HCT116 (cell line): ENCODE measurements at regions not wholly inside any gene's neighbourhood (a gene's known extent, or its start where the extent isn't known, plus 50 kb on each side); places are given as distances from the start of the nearest gene placed in this dataset.

Experiments used
- EZH2 ChIP-seq: fragments of 200-600 bp; sonication (generic); IDR thresholded peaks from 2 replicates; pipeline ENCODE4 v1.6.1; 2017; ENCODE audit warnings: antibody characterized with exemption, mixed run types
- EZH2phosphoT487 ChIP-seq: fragments of 200-600 bp; IDR thresholded peaks from 2 replicates; pipeline ENCODE4 v1.6.1; 2018; ENCODE audit warnings: antibody characterized with exemption, borderline replicate concordance
- POLR2A ChIP-seq: IDR thresholded peaks from 2 replicates; pipeline ENCODE4 v1.7.0; 2011; ENCODE audit warnings: borderline replicate concordance; ENCODE audit not compliant: insufficient read depth, insufficient read length; ENCODE audit errors: extremely low read depth
- POLR2AphosphoS5 ChIP-seq: IDR thresholded peaks from 2 replicates; pipeline ENCODE4 v1.6.1; 2011; ENCODE audit warnings: mild to moderate bottlenecking, low read depth, low read length, moderate library complexity
- SIN3A ChIP-seq: IDR thresholded peaks from 2 replicates; pipeline ENCODE4 v1.6.1; 2012; ENCODE audit warnings: low read depth
- YY1 ChIP-seq: IDR thresholded peaks from 2 replicates; pipeline ENCODE4 v1.6.1; 2011; ENCODE audit warnings: low read length, low read depth, moderate library complexity, mild to moderate bottlenecking; ENCODE audit not compliant: insufficient replicate concordance; ENCODE audit errors: extremely low read depth
- TF ChIP-seq, protein P1 (sequence below), 3 experiments: fragments of 200-600 bp in 1 of 3; sonication (generic) in 1 of 3; IDR thresholded peaks in 2 of 3; conservative IDR thresholded peaks in 1 of 3; 2 replicates each; pipeline ENCODE4 v1.5.1; 2012 to 2017; ENCODE audit warnings: low read depth in 2 of 3, low read length in 2 of 3, antibody characterized with exemption in 1 of 3, borderline replicate concordance in 1 of 3, control low read depth in 1 of 3, mild to moderate bottlenecking in 1 of 3, mixed read lengths in 1 of 3, mixed run types in 1 of 3, moderate library complexity in 1 of 3; ENCODE audit not compliant: insufficient read depth in 1 of 3
- TF ChIP-seq, protein P2 (sequence below): IDR thresholded peaks from 2 replicates; pipeline ENCODE4 v1.6.1; 2012

DNA sequence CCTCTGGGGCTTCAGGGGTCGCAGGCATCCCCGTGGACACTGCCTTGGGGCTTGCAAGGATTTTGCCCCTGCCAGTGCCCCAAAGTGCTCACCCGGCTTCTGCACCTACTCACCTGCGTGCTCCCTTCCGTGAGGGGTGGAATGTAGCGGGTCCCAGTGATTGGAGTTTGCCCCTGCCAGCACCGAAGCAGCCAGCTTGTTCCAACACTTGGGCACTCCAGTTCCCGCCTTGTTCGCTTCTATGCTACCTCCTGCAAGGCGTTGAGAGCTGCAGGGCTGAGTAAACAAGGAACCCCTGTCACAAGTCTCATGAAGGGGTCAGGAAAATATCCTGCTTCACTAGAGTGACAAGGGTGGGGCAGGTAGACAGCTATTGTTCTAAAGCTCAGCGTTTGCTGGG lies 631.5 kb downstream of the EPHA4 start:
- TF ChIP-seq, protein P1, sequence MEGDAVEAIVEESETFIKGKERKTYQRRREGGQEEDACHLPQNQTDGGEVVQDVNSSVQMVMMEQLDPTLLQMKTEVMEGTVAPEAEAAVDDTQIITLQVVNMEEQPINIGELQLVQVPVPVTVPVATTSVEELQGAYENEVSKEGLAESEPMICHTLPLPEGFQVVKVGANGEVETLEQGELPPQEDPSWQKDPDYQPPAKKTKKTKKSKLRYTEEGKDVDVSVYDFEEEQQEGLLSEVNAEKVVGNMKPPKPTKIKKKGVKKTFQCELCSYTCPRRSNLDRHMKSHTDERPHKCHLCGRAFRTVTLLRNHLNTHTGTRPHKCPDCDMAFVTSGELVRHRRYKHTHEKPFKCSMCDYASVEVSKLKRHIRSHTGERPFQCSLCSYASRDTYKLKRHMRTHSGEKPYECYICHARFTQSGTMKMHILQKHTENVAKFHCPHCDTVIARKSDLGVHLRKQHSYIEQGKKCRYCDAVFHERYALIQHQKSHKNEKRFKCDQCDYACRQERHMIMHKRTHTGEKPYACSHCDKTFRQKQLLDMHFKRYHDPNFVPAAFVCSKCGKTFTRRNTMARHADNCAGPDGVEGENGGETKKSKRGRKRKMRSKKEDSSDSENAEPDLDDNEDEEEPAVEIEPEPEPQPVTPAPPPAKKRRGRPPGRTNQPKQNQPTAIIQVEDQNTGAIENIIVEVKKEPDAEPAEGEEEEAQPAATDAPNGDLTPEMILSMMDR (IDR thresholded peaks at IDR 0.05 in 2 of 3, conservative IDR thresholded peaks at IDR 0.05 in 1 of 3; ENCODE audit: borderline replicate concordance in 1 of 3, insufficient read depth in 1 of 3, low read depth in 2 of 3, low read length in 2 of 3) = no peak
- TF ChIP-seq EZH2 (no peak), POLR2AphosphoS5 (no peak), POLR2A (no peak), EZH2phosphoT487 (no peak), YY1 (no peak), SIN3A (no peak)
- TF ChIP-seq, protein P2, sequence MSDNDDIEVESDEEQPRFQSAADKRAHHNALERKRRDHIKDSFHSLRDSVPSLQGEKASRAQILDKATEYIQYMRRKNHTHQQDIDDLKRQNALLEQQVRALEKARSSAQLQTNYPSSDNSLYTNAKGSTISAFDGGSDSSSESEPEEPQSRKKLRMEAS = no peak
